Kidney epithelial cell (primary cell): ENCODE measurements at regions not wholly inside any gene's neighbourhood (a gene's known extent, or its start where the extent isn't known, plus 50 kb on each side); places are given as distances from the start of the nearest gene placed in this dataset.

Source experiments
- DNase-seq: peaks from one replicate; pipeline ENCODE4 v3.0.0-alpha.2; 2010; ENCODE audit warnings: low read depth
- H3K27me3 ChIP-seq: 2 replicates; pipeline ENCODE4 v1.6.0; 2011; ENCODE audit warnings: low read length; ENCODE audit not compliant: control insufficient read depth, insufficient read depth
- H3K36me3 ChIP-seq: 2 replicates; pipeline ENCODE4 v1.5.1; 2011; ENCODE audit warnings: low read length; ENCODE audit not compliant: control insufficient read depth, insufficient read depth
- H3K4me3 ChIP-seq: 2 replicates; pipeline ENCODE4 v1.5.1; 2011; ENCODE audit warnings: low read depth, mild to moderate bottlenecking, control low read depth, low read length
- CTCF ChIP-seq: IDR thresholded peaks from 2 replicates; pipeline ENCODE4 v1.5.1; 2011; ENCODE audit warnings: mild to moderate bottlenecking, moderate library complexity, low read length, control low read depth, inconsistent platforms; ENCODE audit not compliant: insufficient read depth, poor library complexity, severe bottlenecking

DNA sequence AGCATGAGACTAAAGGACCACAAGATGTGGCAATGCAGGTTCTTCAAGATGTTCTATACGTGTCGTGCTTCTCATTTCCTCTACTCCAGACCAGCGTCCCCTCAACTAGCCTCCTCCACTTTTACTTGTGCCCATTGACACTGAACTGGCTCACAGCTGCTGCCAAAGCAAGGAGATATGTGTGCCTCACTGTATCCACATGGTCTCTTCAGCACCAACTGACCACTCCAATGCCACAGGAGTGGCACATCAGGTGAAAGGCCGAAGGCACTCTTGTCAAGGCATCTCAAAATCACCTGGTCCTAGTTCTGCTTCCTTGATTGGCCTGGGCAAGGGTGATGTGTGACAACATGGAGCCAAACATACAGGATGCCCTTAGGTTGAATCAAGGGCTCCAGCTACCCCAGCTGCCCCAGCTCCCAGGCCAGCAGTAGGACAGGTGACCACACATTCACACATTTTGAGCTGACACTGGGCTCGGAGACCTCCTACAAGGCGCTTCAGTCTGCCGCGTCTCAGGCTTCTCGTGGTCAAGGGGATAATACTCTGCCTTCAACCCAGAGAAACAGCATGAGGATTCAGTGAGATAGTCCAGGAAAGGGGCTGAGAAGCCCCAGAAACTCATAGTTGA, 205.2 kb upstream of the CDH4 start:
- Histone ChIP-seq H3K36me3 (no peaks in the 10 kb centered on the region), H3K27me3 (no peaks in the 10 kb centered on the region), H3K4me3 (no peak overlapping the region)
- DNase-seq = no peak
- TF ChIP-seq CTCF = no peak

DNA sequence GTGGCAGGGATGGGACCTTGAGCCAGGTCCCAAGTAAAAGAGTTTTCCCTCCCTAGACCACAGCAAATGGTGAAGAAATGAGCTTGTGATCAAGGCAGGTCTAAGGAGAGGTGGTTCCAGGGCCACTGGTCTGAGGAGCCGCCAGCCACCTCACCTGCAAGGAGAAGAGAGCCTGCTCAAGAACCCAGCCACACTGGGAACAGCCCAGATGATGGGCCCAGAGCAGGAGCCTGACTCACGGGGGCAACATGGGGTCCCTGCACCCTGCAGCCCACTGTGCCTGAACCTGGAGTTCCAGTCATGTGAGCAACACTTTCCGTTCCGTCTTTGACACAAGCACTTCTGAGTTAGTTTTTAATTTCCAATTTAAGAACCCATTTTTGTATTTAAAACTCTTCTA, 204.5 kb upstream of the CDH4 start:
- TF ChIP-seq CTCF = no peak

GRCh38 chr20:61048302-61048701, 203.8 kb upstream of the CDH4 start:
- DNase-seq = no peak
- no peak for TF ChIP-seq CTCF
- Histone ChIP-seq H3K36me3 (no peaks in the 10 kb centered on the region), H3K27me3 (peaks cover 2% of the 10 kb centered on the region), H3K4me3 (no peak overlapping the region)

More for the DNA sequence above, 204.5 kb upstream of the CDH4 start:
- Histone ChIP-seq H3K4me3 (no peak overlapping the region), H3K36me3 (no peaks in the 10 kb centered on the region), H3K27me3 (no peaks in the 10 kb centered on the region)
- no peak for DNase-seq

DNA sequence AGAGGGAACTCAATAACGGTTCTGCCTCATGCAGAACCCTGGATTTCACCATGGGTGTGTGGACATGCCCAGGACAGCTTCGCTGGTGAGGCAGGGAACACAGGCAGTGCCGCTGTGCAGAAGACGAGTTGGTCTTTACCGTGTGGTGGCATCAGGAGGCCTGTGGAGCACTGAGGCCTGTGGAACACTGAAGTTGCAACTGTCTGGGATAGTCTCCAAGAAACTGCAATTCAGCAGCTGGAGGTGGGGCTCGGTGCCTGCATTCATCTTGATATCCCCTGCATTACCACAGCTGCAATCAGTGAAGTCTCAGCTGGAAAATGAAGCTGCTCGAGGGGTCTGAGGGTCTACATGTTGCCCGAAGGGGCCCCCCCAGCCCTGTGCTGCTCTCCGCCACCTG, 202.4 kb upstream of the CDH4 start:
- Histone ChIP-seq H3K27me3 (peaks cover 2% of the 10 kb centered on the region), H3K4me3 (no peak overlapping the region), H3K36me3 (no peaks in the 10 kb centered on the region)
- TF ChIP-seq CTCF = no peak
- no peak for DNase-seq

DNA sequence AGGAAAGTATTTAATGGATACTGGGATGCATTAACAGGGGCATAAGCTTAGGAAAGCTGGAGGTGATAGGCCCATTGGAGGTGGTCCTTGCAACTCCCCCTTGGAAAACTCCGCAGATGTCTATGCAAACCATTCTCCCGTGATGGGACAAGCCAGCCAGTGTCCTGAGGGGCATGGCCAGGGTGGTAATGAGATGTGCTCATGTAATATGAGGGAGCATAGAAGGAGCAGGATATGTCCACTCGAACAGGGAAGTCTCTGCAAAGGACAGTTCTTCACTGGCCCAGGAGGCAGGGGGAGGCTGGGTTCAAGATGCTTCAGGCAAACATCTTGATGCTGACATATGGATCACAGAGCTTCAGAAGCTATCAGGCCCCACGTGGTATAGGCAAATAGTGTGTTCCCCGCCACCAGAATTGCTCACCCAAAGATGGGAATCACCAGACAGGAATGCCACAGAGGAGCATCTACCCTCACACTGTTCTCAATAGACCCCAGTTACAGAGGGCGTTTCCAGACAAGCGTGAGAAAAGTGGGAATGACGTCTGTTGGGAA, 201.6 kb upstream of the CDH4 start:
- no peak for DNase-seq
- H3K36me3 ChIP-seq = no peaks in the 10 kb centered on the region
- H3K4me3 ChIP-seq = no peak overlapping the region
- H3K27me3 ChIP-seq = peaks cover 2% of the 10 kb centered on the region
- no peak for TF ChIP-seq CTCF

DNA sequence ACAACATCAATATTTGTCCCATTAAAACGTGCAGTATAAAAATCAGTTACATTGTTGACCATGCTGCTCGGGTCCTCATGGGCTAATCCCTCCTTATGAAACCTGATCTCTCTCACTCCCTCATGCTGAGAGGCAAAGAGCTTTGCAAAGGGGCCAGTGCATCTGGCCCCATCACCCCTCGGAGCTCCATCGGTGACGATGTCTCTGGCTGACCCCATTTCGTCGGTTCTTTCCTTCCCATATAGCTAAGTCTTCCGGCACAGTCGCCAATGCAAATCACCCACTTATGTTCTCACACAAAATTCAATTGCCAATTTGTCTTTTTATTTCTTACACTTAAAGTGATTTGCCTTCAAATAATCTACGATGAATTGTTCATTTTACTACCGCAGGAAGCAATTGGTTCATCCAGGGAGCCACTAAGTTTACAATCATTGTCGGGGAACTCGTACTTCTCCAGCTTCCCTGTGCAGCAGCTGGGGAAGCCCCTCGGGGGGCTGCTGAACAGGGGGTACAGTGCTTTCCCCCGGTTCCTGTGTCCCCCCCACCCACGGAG, 199.8 kb upstream of the CDH4 start:
- DNase-seq = no peak
- Histone ChIP-seq H3K27me3 (peaks cover 3% of the 10 kb centered on the region), H3K36me3 (no peaks in the 10 kb centered on the region), H3K4me3 (no peak overlapping the region)
- TF ChIP-seq CTCF = no peak
